ENCODE measurements at regions not wholly inside any gene's neighbourhood (a gene's known extent, or its start where the extent isn't known, plus 50 kb on each side); places are given as distances from the start of the nearest gene placed in this dataset.

GRCh38 chr22:27087051-27087450 lies 429.7 kb downstream of the MIAT start:
- no peak for TF ChIP-seq CTCF (IDR thresholded peaks at IDR 0.05; ENCODE audit: low read depth, low read length)
- TF ChIP-seq EZH2phosphoT487 (IDR thresholded peaks at IDR 0.05; ENCODE audit: low read depth) = no peak
